ENCODE measurements at regions not wholly inside any gene's neighbourhood (a gene's known extent, or its start where the extent isn't known, plus 50 kb on each side); places are given as distances from the start of the nearest gene placed in this dataset.
A peak's percentile ranks its signal among the peaks of the same experiment; 100 is the strongest.
"Not testable (repeated sequence)": the region's sequence is repeated elsewhere in the genome, so short reads cannot be mapped to it uniquely, and the experiment has no call there.

- H3K9me3 ChIP-seq = no peaks in the 10 kb centered on the region
- no peak for DNase-seq
- H3K4me3 ChIP-seq = no peak overlapping the region
- no peaks in the 10 kb centered on the region for H3K27me3 ChIP-seq
- no peaks in the 10 kb centered on the region for H3K36me3 ChIP-seq
- TF ChIP-seq EP300 (IDR thresholded peaks at IDR 0.05) = no peak
- TF ChIP-seq POLR2AphosphoS5 (IDR thresholded peaks at IDR 0.05) = no peak
- no peak for TF ChIP-seq POLR2A (IDR thresholded peaks at IDR 0.05)
- TF ChIP-seq, protein P1, sequence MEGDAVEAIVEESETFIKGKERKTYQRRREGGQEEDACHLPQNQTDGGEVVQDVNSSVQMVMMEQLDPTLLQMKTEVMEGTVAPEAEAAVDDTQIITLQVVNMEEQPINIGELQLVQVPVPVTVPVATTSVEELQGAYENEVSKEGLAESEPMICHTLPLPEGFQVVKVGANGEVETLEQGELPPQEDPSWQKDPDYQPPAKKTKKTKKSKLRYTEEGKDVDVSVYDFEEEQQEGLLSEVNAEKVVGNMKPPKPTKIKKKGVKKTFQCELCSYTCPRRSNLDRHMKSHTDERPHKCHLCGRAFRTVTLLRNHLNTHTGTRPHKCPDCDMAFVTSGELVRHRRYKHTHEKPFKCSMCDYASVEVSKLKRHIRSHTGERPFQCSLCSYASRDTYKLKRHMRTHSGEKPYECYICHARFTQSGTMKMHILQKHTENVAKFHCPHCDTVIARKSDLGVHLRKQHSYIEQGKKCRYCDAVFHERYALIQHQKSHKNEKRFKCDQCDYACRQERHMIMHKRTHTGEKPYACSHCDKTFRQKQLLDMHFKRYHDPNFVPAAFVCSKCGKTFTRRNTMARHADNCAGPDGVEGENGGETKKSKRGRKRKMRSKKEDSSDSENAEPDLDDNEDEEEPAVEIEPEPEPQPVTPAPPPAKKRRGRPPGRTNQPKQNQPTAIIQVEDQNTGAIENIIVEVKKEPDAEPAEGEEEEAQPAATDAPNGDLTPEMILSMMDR (IDR thresholded peaks at IDR 0.05) = no peak
- intact Hi-C loops (cut with DNase I; ENCODE audit: low total_unique reads) = no loop called here
- H3K4me1 ChIP-seq = no peaks in the 10 kb centered on the region
- 66 to 84% (median 83%) methylated on average over 2 of the region's 2 CpGs for WGBS, 5 donors
- no peak overlapping the region for H3K27ac ChIP-seq
These were observed 297.9 kb upstream of the SEMA6A start for GRCh38 chr5:116872486-116872885.

GRCh38 chr5:116867825-116868224 is 293.2 kb upstream of the SEMA6A start:
- peaks cover 0 to 12% (median 7%) of the 10 kb centered on the region in 4 donors for H3K4me1 ChIP-seq
- H3K36me3 ChIP-seq = not testable (repeated sequence)
- WGBS, 5 donors = 83 to 90% (median 89%) methylated on average over 6 of the region's 6 CpGs

DNA sequence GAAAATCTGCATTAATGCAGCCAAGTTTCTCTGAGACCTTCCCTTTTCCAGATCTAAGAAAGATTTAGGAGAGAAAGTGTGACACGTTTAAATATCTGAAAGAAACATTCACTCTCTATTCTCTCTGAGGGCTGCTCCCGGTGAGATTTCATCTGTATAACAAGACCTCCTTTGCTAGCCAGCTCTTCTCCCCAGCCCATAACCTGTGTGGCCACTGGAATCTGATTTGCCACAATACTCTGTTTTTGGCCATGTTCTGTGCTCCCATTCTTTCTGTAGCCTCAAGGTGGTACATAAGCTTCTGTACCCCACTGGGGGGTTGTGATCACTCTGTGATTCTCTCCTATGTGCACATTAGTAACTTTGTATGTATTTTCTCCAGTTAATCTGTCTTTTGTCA is 291.0 kb upstream of the SEMA6A start:
- H3K27ac ChIP-seq = no peak overlapping the region
- no peak for TF ChIP-seq EP300 (IDR thresholded peaks at IDR 0.05)
- TF ChIP-seq POLR2A (IDR thresholded peaks at IDR 0.05) = no peak
- no peak overlapping the region for H3K4me3 ChIP-seq

More at GRCh38 chr5:116867825-116868224, 293.2 kb upstream of the SEMA6A start:
- intact Hi-C loops (cut with DNase I; ENCODE audit: low total_unique reads); H3K27ac ChIP-seq; H3K9me3 ChIP-seq; H3K27me3 ChIP-seq; H3K4me3 ChIP-seq; DNase-seq: not testable (repeated sequence)

DNA sequence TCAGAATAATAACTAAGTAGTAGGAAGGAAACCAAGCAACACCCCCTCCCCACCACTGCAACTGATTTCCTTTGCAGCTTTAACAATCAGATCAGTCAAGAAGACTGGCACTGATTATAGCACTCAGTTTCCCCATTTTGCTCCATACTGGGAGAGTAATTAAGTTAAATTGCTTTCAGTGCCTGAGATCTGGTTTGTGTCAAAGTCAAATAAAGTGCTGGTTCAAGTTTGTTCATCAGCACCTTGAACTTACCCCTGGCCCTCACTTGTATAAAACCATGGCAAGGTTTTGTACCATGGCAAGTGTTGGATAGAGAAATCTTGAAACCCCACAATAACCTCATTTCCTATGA is 290.2 kb upstream of the SEMA6A start:
- H3K4me1 ChIP-seq = peaks cover 0 to 16% (median 7%) of the 10 kb centered on the region in 4 donors
- no peak overlapping the region for H3K27ac ChIP-seq
- H3K9me3 ChIP-seq = no peaks in the 10 kb centered on the region
- H3K36me3 ChIP-seq = no peaks in the 10 kb centered on the region
- no peak overlapping the region for H3K4me3 ChIP-seq
- intact Hi-C loops (cut with DNase I; ENCODE audit: low total_unique reads) = no loop called here
- DNase-seq = no peak
- TF ChIP-seq POLR2AphosphoS5 (IDR thresholded peaks at IDR 0.05) = no peak
- TF ChIP-seq POLR2A (IDR thresholded peaks at IDR 0.05) = no peak
- no peak for TF ChIP-seq EP300 (IDR thresholded peaks at IDR 0.05)
- TF ChIP-seq, protein P1 (IDR thresholded peaks at IDR 0.05) = no peak
- H3K27me3 ChIP-seq = no peaks in the 10 kb centered on the region

More for the DNA sequence above, 291.0 kb upstream of the SEMA6A start:
- no peaks in the 10 kb centered on the region for H3K27me3 ChIP-seq
- intact Hi-C loops (cut with DNase I; ENCODE audit: low total_unique reads) = no loop called here
- no peak for DNase-seq
- peaks cover 0 to 16% (median 7%) of the 10 kb centered on the region in 4 donors for H3K4me1 ChIP-seq
- 70 to 74% (median 71%) methylated on average over 2 of the region's 2 CpGs for WGBS, 5 donors
- H3K36me3 ChIP-seq = no peaks in the 10 kb centered on the region
- H3K9me3 ChIP-seq = no peaks in the 10 kb centered on the region

DNA sequence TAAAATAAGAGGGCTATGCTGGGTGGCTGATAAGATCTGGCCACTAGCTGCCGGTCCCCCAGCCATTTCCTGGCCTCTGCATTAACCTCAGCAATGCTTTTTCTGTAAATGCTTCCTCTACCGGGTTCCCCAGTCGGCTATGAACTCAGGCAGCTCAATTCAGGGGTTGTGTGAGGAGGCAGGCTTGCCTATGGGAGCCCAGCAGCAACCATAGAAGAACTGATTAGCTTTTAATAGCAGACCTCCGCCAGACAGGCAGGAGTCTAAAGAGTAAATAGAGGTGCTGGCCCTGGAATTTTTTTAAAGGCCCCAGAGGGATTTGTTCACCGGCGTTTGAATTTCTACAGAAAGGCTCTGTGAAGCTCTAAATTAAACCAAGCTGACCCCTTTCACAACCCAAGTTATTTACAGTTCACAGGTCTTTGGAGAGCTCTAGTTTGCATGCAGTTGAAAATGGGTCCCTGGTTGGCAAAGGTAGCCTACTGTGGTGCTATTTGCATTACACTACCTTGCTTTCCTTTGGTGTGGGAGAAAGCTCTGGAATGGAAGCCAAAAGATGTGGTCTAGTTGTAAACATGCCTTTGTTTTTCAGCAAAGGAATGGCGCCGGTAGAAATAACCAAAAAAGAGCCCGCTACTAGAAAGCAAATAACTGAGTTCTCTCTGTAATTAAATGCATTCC is 289.7 kb upstream of the SEMA6A start:
- Histone ChIP-seq H3K4me3 (no peak overlapping the region), H3K27me3 (no peaks in the 10 kb centered on the region), H3K27ac (no peak overlapping the region), H3K9me3 (no peaks in the 10 kb centered on the region), H3K36me3 (no peaks in the 10 kb centered on the region), H3K4me1 (peaks cover 0 to 16% (median 7%) of the 10 kb centered on the region in 4 donors)
- DNase-seq = peak in 1 of 2 donors; percentile 17
- TF ChIP-seq EP300 (IDR thresholded peaks at IDR 0.05) (no peak), POLR2A (IDR thresholded peaks at IDR 0.05) (no peak), POLR2AphosphoS5 (IDR thresholded peaks at IDR 0.05) (no peak)
- TF ChIP-seq, protein P1 (IDR thresholded peaks at IDR 0.05) = no peak
- intact Hi-C loops (cut with DNase I; ENCODE audit: low total_unique reads) = no loop called here
- WGBS, 5 donors = 19 to 35% (median 27%) methylated on average over 9 of the region's 9 CpGs
